Adrenal gland (tissue), 5 donors: ENCODE measurements at regions not wholly inside any gene's neighbourhood (a gene's known extent, or its start where the extent isn't known, plus 50 kb on each side); places are given as distances from the start of the nearest gene placed in this dataset.

ENCODE experiments used
- CTCF ChIP-seq, 6 experiments: fragments of 450-650 bp in 4 of 6; fragments of 200-600 bp in 2 of 6; sonication (generic) in 1 of 6; IDR thresholded peaks; 1 replicate in 5 of 6; 2 replicates in 1 of 6; pipeline versions ENCODE4 v1.5.1 to v1.8.0; 2016 to 2021; ENCODE audit warnings: antibody characterized with exemption in 6 of 6, mild to moderate bottlenecking in 2 of 6, moderate library complexity in 1 of 6
- POLR2A ChIP-seq, 2 donors: fragments of 450-650 bp; IDR thresholded peaks; one replicate each; pipeline ENCODE4 v1.6.1; 2017; ENCODE audit warnings: antibody characterized with exemption in 2 of 2, mild to moderate bottlenecking in 2 of 2, moderate library complexity in 1 of 2
- donor health status: DM: no; HTN: no; CAD: no.

DNA sequence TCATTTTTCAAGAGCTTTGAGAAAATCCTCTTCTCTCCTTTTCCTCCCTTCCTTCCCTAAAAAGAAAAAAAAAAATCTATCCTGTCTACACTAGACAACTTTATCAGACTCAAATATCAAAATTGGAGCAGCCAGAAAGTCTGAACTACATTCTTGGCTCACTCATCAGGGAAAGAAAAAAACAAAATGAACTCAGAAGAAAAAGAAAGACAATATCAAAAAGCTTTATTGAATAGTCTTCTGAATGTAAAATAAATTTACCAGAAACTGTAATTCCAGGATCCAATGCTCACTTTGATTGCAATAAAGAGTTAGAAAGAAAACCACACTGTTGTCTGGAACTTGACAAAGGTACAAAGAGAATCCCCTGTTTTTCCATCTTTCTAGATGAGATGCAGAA is 507.2 kb upstream of the MPDZ start:
- TF ChIP-seq CTCF (IDR thresholded peaks at IDR 0.05) (no peak), POLR2A (IDR thresholded peaks at IDR 0.05) (no peak)
